Chondrocyte (in vitro differentiated cells): ENCODE measurements at regions not wholly inside any gene's neighbourhood (a gene's known extent, or its start where the extent isn't known, plus 50 kb on each side); places are given as distances from the start of the nearest gene placed in this dataset.
"Not testable (repeated sequence)": the region's sequence is repeated elsewhere in the genome, so short reads cannot be mapped to it uniquely, and the experiment has no call there.

Experiments used
- DNase-seq: peaks from one replicate; pipeline ENCODE4 v3.0.0; 2021; ENCODE audit warnings: mixed read lengths, low spot score
- H3K27ac Mint-ChIP-seq: one replicate; pipeline ENCODE4 v1.8.0; 2021; ENCODE audit warnings: mild to moderate bottlenecking, moderate library complexity, mixed read lengths; ENCODE audit not compliant: unreplicated experiment
- H3K27me3 Mint-ChIP-seq: 2 replicates; pipeline ENCODE4 v1.8.0; 2021; ENCODE audit warnings: low read depth, mixed read lengths
- H3K36me3 Mint-ChIP-seq: 2 replicates; pipeline ENCODE4 v1.8.0; 2021; ENCODE audit warnings: low read depth, mixed read lengths
- H3K4me1 Mint-ChIP-seq: 2 replicates; pipeline ENCODE4 v1.8.0; 2021; ENCODE audit warnings: low read depth, mild to moderate bottlenecking, mixed read lengths
- H3K4me3 Mint-ChIP-seq: one replicate; pipeline ENCODE4 v1.8.0; 2021; ENCODE audit warnings: mild to moderate bottlenecking, moderate library complexity, mixed read lengths; ENCODE audit not compliant: unreplicated experiment
- H3K9me3 Mint-ChIP-seq: 2 replicates; pipeline ENCODE4 v1.8.0; 2021; ENCODE audit warnings: low read depth, mixed read lengths
- CTCF ChIP-seq: fragments of 200-600 bp; sonication (generic); IDR thresholded peaks from 2 replicates; pipeline ENCODE4 v1.5.0; 2021; ENCODE audit warnings: antibody characterized with exemption, mild to moderate bottlenecking, moderate library complexity

- Mint-ChIP-seq H3K27ac (no peak overlapping the region), H3K27me3 (peaks cover 14% of the 10 kb centered on the region), H3K9me3 (peaks cover 3% of the 10 kb centered on the region), H3K4me3 (no peak overlapping the region), H3K36me3 (no peaks in the 10 kb centered on the region), H3K4me1 (no peaks in the 10 kb centered on the region)
- TF ChIP-seq CTCF: no peak
- DNase-seq: no peak
Measured at GRCh38 chr4:162830899-162831298, 335.8 kb downstream of the NAF1 start.

GRCh38 chr4:162817374-162817773, 349.3 kb downstream of the NAF1 start:
- not testable (repeated sequence) for H3K27ac Mint-ChIP-seq, H3K27me3 Mint-ChIP-seq, H3K36me3 Mint-ChIP-seq, DNase-seq, H3K4me1 Mint-ChIP-seq, H3K4me3 Mint-ChIP-seq
- peaks cover 24% of the 10 kb centered on the region for H3K9me3 Mint-ChIP-seq

DNA sequence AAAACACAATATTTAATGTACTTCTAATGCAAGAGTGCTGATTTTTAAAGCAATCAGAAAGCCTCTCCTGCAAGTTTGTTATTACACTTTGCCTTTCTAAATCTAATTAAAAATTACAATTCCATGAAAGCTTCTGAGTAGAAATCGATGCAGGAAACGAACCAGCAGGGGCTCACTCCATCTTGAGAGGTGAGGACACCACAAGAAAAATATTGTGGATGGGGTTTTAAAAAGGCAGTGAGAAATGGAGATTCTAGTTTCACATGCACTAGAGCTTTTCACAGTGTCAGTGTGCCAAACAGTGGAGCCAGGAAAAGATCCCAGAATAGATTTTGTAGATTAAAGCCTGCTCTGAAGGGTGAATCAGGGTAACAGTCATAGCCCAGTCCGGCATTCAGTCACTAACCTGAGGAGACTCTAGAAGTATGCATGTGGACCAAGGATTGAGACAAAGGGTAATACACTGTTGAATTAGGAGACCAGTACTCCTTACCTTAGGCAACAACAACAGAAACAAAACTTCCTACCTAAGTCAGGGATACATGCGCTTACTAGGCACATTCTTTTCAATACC, 362.3 kb downstream of the NAF1 start:
- Mint-ChIP-seq H3K9me3 (peaks cover 6% of the 10 kb centered on the region), H3K4me3 (no peak overlapping the region), H3K36me3 (no peaks in the 10 kb centered on the region), H3K27me3 (no peaks in the 10 kb centered on the region), H3K27ac (no peak overlapping the region), H3K4me1 (no peaks in the 10 kb centered on the region)
- no peak for TF ChIP-seq CTCF
- no peak for DNase-seq

DNA sequence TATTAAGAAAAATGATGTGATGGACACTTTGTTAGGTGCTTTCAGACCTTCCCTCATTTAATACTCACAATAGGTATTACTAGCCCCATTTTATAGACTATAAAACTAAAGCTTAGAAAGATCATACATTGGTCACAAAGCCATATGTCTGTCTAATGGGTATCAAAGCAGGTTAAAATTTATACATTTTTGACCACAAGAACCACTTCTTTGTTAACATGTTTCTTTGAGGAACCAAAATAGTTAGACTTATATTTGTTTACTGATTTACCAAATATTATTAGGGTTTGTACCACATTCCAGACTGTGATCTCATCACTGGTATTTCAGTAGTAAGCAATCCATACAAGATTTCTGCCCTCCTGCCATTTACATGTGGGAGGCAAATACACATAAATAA, 363.3 kb downstream of the NAF1 start:
- Mint-ChIP-seq H3K36me3 (no peaks in the 10 kb centered on the region), H3K9me3 (peaks cover 6% of the 10 kb centered on the region), H3K27ac (no peak overlapping the region), H3K4me3 (no peak overlapping the region), H3K27me3 (peaks cover 3% of the 10 kb centered on the region), H3K4me1 (no peaks in the 10 kb centered on the region)
- DNase-seq: no peak
- no peak for TF ChIP-seq CTCF

- Mint-ChIP-seq H3K4me3 (no peak overlapping the region), H3K27me3 (peaks cover 9% of the 10 kb centered on the region), H3K9me3 (peaks cover 6% of the 10 kb centered on the region), H3K36me3 (no peaks in the 10 kb centered on the region), H3K4me1 (no peaks in the 10 kb centered on the region), H3K27ac (no peak overlapping the region)
- no peak for DNase-seq
- no peak for TF ChIP-seq CTCF
Measured at GRCh38 chr4:162797108-162797507, 369.6 kb downstream of the NAF1 start.

DNA sequence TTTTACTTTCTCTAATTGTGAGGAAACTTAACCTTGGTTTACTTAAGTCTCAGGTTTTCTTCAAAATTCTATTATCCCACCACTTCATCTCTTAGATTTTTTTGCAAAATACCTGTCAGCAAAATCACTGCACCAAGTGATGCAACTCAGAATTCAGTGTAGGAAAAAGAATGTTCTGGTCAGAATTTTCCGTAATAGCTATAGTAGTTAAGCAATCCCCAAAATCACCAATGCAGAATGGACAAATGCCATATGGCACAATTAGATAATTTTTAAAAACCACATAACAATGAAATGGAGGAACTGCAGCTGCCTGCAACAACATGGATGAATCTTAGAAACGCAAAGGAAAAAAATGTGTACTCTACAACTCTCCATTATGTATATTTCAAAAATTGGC, 373.1 kb downstream of the NAF1 start:
- Mint-ChIP-seq H3K4me3 (no peak overlapping the region), H3K36me3 (no peaks in the 10 kb centered on the region), H3K9me3 (no peaks in the 10 kb centered on the region), H3K27ac (no peak overlapping the region), H3K27me3 (peaks cover 28% of the 10 kb centered on the region), H3K4me1 (no peaks in the 10 kb centered on the region)
- DNase-seq: no peak
- no peak for TF ChIP-seq CTCF
